ENCODE measurements at regions not wholly inside any gene's neighbourhood (a gene's known extent, or its start where the extent isn't known, plus 50 kb on each side); places are given as distances from the start of the nearest gene placed in this dataset.

DNA sequence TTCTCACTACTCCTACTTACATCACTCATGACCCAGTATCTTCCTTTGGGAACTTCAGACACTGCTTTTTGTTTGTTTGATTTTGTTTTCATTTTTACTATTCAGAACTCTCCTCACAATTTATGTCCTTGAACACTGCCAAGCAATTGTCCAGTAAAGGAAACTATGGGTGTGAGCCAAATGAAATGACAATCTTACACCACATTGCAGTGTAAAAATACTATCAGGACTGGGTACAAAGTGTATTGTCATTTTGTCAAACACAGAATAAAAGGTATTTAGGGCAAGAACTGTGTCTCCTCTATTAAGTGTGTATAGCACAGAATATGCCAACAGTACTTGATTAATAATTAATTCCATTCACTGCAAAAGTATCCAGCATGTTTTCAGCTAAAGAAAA lies 199.3 kb downstream of the ALG10B start:
- TF ChIP-seq, protein P1, sequence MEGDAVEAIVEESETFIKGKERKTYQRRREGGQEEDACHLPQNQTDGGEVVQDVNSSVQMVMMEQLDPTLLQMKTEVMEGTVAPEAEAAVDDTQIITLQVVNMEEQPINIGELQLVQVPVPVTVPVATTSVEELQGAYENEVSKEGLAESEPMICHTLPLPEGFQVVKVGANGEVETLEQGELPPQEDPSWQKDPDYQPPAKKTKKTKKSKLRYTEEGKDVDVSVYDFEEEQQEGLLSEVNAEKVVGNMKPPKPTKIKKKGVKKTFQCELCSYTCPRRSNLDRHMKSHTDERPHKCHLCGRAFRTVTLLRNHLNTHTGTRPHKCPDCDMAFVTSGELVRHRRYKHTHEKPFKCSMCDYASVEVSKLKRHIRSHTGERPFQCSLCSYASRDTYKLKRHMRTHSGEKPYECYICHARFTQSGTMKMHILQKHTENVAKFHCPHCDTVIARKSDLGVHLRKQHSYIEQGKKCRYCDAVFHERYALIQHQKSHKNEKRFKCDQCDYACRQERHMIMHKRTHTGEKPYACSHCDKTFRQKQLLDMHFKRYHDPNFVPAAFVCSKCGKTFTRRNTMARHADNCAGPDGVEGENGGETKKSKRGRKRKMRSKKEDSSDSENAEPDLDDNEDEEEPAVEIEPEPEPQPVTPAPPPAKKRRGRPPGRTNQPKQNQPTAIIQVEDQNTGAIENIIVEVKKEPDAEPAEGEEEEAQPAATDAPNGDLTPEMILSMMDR (IDR thresholded peaks at IDR 0.05) = no peak
- TF ChIP-seq POLR2A (IDR thresholded peaks at IDR 0.05) = no peak

Data from right lobe of liver (tissue), 4 donors.